ENCODE measurements at regions not wholly inside any gene's neighbourhood (a gene's known extent, or its start where the extent isn't known, plus 50 kb on each side); places are given as distances from the start of the nearest gene placed in this dataset.

- Histone ChIP-seq H3K4me3 (ENCODE audit: low read depth, low read length) (no peak overlapping the region), H3K36me3 (ENCODE audit: control insufficient read depth, insufficient read depth, low read length) (no peaks in the 10 kb centered on the region), H3K27me3 (ENCODE audit: control insufficient read depth, insufficient read depth, low read length) (no peaks in the 10 kb centered on the region)
- CTCF ChIA-PET = no interaction called here
- DNase-seq (ENCODE audit: low read depth) = no peak
- POLR2A ChIA-PET = no interaction called here
- TF ChIP-seq CTCF (IDR thresholded peaks at IDR 0.05; ENCODE audit: insufficient read depth, low read depth, low read length) = no peak
Measured at GRCh38 chr2:117170897-117171296, 643.6 kb upstream of the DDX18 start.

GRCh38 chr2:117179405-117179804 lies 635.1 kb upstream of the DDX18 start:
- no peaks in the 10 kb centered on the region for H3K36me3 ChIP-seq (ENCODE audit: control insufficient read depth, insufficient read depth, low read length)
- DNase-seq (ENCODE audit: low read depth) = no peak
- no peak for TF ChIP-seq CTCF (IDR thresholded peaks at IDR 0.05; ENCODE audit: insufficient read depth, low read depth, low read length)
- POLR2A ChIA-PET = no interaction called here
- no peaks in the 10 kb centered on the region for H3K27me3 ChIP-seq (ENCODE audit: control insufficient read depth, insufficient read depth, low read length)
- H3K4me3 ChIP-seq (ENCODE audit: low read depth, low read length) = no peak overlapping the region
- CTCF ChIA-PET = no interaction called here

GRCh38 chr2:117190856-117191559 lies 623.5 kb upstream of the DDX18 start:
- H3K27me3 ChIP-seq (ENCODE audit: control insufficient read depth, insufficient read depth, low read length) = no peaks in the 10 kb centered on the region
- H3K36me3 ChIP-seq (ENCODE audit: control insufficient read depth, insufficient read depth, low read length) = no peaks in the 10 kb centered on the region
- no peak for DNase-seq (ENCODE audit: low read depth)
- ChIA-PET CTCF (no interaction called here), POLR2A (no interaction called here)
- TF ChIP-seq CTCF (IDR thresholded peaks at IDR 0.05; ENCODE audit: insufficient read depth, low read depth, low read length) = no peak
- no peak overlapping the region for H3K4me3 ChIP-seq (ENCODE audit: low read depth, low read length)

- POLR2A ChIA-PET = no interaction called here
- H3K36me3 ChIP-seq (ENCODE audit: control insufficient read depth, insufficient read depth, low read length) = no peaks in the 10 kb centered on the region
- DNase-seq (ENCODE audit: low read depth) = no peak
- no peak overlapping the region for H3K4me3 ChIP-seq (ENCODE audit: low read depth, low read length)
- CTCF ChIA-PET = no interaction called here
- no peaks in the 10 kb centered on the region for H3K27me3 ChIP-seq (ENCODE audit: control insufficient read depth, insufficient read depth, low read length)
- TF ChIP-seq CTCF (IDR thresholded peaks at IDR 0.05; ENCODE audit: insufficient read depth, low read depth, low read length) = no peak
Measured at GRCh38 chr2:117195381-117195780, 619.1 kb upstream of the DDX18 start.

GRCh38 chr2:117199511-117199910 lies 615.0 kb upstream of the DDX18 start:
- no peak overlapping the region for H3K4me3 ChIP-seq (ENCODE audit: low read depth, low read length)
- ChIA-PET CTCF (no interaction called here), POLR2A (no interaction called here)
- no peak for DNase-seq (ENCODE audit: low read depth)
- no peaks in the 10 kb centered on the region for H3K27me3 ChIP-seq (ENCODE audit: control insufficient read depth, insufficient read depth, low read length)
- TF ChIP-seq CTCF (IDR thresholded peaks at IDR 0.05; ENCODE audit: insufficient read depth, low read depth, low read length) = no peak
- no peaks in the 10 kb centered on the region for H3K36me3 ChIP-seq (ENCODE audit: control insufficient read depth, insufficient read depth, low read length)

Measured in BJ (cell line).